ENCODE measurements at regions not wholly inside any gene's neighbourhood (a gene's known extent, or its start where the extent isn't known, plus 50 kb on each side); places are given as distances from the start of the nearest gene placed in this dataset.

DNA sequence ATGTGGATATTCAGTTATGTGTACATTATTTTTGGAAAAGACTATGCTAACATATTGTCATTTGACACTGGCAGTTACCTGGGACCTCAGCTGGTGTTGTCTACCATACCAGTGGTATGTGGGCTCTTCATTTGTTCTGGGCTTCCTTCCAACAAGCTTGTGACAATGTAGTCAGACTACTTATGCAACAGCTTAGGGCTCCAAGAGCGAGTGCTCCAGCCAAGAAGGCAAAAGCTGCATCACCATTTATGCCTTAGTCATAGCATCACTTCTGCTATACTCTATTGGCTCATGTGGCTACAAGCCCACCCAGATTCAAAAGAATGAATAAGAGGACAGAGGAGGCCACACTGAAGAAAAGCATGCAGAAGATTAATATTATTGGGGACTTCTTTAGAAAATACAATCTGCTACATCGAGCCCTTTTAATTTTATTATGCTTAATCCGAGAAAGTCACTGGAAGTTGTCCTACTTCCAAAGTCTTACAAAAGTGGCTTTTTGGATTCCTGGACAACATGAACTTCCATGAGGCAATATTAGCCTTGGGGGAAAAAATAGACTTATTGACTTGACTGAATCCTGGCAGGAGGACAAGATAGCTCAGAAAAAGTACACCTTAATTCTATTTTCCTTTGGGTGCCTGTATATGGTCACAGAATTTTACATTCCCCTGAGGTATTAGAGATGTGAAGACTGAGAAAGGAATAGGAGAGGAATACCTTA, 529.4 kb upstream of the HTR2A start:
- DNase-seq (ENCODE audit: low spot score), result peak; percentile 74

GRCh38 chr13:47421525-47421924, 524.7 kb upstream of the HTR2A start:
- no peak for DNase-seq (ENCODE audit: low spot score)

GRCh38 chr13:47420568-47420967, 523.7 kb upstream of the HTR2A start:
- DNase-seq (ENCODE audit: low spot score), result no peak

DNA sequence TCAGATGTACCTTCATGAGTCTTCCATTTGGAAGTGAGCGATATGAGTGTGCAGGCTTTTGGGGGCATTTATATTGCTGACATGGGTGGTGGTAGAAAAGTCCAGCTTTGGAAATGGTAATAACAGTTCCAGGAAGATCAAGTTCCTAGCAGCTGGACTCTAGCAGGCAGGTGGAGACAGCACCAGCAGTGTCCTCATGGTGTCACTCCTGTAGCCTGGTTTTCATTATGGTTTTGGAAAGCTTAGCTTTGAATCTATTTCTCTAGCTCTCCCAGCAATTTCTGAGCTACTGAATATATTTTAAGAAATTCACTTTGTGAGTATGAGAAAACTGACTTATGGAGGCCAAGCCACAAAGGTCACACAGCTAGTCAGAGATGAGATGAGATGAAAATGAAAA, 523.2 kb upstream of the HTR2A start:
- peak; percentile 20 for DNase-seq (ENCODE audit: low spot score)

DNA sequence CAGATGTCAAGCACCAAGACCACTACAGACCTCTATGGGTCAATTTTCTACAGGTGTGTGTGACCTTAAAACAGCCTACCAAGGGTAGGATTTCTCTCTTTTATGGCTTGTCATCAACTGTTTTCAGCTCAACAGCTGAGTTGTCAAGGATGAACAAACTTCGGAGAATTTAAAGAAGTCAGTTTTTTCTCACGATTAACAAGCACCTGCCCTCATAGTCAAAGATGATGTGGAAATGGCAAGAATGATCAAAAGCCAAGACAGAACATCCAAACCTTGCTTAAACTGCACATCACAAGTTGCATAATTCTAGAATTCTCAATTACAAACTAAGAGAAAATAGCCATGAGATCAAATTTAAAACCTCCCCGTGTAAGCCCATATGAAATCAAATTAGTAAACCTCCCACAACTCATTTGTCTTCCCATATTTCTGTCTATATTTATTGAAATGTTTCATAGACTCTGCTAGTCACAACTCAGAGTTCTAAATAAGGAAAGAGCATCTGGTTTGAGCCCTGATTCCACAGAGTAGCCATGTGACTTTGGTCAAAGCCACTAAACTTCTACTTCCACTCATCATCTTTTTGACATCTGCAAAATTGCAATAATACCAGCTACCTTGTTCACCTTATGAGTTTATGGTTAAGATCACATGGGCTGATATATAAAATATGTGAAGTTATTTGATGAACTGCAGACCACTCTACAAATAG, 521.5 kb upstream of the HTR2A start:
- no peak for DNase-seq (ENCODE audit: low spot score)

GRCh38 chr13:47417485-47417884, 520.6 kb upstream of the HTR2A start:
- no peak for DNase-seq (ENCODE audit: low spot score)

- peak; percentile 20 for DNase-seq (ENCODE audit: low spot score)
These were observed 518.2 kb upstream of the HTR2A start for GRCh38 chr13:47415048-47415447.

DNA sequence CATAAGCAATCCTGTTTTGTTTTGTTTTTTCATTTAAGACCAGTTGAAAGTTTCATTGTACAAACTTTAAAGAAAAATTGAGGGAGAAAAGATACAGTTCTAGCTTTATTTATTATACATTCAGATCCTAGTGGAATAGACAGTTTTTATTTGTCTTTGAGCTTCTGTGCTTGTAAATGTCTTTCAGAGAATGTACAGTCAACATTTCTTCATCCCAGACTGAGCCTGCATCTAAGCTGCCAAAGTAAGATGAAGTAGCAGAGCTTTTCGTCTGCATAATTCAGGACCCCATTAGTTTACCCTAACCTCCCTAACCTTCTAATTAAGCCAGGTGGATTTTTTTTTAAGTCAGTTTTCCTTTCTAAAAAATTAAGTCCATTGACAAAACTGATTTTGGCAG, 516.7 kb upstream of the HTR2A start:
- no peak for DNase-seq (ENCODE audit: low spot score)

- DNase-seq (ENCODE audit: low spot score), result peak; percentile 39
These were observed 516.3 kb upstream of the HTR2A start for GRCh38 chr13:47413112-47413511.

DNA sequence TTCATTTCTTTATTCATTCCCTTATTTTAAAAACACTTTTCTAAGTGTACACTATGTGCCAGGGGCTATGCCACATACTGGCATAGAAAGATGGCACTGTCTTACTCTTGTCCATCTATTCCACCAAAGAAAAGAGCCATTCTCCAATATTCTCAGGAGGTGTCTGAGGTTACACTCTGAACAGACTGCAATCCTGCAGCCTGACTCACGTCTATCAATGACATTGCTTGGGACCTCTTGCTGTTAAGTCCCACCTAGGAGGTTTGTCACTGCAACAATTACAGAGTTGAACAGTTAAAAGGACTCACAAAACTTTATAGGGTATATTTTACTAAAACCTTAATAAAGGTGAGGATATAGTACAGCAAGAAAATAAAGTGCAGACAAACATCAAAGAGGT, 512.9 kb upstream of the HTR2A start:
- no peak for DNase-seq (ENCODE audit: low spot score)

DNA sequence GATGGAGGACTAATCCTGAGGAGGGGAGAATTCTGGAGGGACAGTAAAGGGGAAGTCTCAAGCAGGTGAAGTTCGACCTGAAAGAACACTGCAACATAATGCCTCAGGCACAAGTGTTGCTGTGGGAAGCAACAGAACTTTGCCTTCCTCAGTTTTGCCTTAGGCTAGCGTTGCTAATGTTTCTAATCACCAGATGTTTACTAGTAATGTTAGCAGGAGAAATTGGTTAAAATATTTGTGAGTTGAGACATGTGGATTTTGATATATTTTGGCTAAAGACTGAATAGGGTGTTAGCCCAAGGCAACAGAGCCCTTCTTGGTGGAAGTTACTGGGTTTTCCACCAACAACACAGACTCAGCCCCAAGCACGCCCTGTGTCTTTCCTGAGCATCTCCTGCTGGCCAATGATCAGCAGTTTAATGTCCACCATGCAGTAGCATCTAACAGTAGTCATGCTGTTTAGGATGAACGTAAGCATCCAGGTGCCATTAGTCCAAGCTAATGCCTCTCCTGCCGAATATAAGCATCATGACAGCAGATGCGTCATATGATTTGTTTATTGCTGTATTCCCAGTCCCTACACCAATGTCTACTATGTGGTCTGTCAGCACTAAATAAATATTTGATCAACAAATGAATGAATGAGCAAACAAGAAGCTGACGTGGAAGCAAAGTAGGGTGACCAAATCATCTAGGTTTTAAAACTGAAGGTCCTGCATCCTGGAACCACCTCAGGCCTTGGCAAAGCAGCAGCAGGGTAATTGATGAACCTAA, 511.9 kb upstream of the HTR2A start:
- peak; percentile 18 for DNase-seq (ENCODE audit: low spot score)

GRCh38 chr13:47407808-47408207, 511.0 kb upstream of the HTR2A start:
- no peak for DNase-seq (ENCODE audit: low spot score)

DNA sequence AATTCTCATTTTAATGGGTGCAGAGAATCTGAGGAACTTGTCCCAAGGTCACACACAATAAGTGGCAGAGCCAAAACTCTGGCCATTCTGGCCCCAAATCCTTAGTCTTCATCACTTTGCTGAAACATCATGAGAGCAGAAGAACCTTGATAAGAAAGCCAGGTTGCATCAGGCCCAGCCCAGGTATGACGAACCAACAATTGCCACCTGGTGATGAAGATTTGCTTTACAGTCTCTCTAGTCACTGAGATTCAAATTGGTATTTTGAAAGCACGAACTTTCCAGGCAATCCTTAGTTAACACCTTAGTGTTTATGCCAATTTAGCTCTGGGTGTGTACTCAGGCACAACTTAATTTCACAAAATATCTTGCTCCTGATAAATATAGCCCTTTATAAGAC, 502.7 kb upstream of the HTR2A start:
- DNase-seq (ENCODE audit: low spot score), result no peak

GRCh38 chr13:47397739-47398138, 500.9 kb upstream of the HTR2A start:
- DNase-seq (ENCODE audit: low spot score), result no peak

DNA sequence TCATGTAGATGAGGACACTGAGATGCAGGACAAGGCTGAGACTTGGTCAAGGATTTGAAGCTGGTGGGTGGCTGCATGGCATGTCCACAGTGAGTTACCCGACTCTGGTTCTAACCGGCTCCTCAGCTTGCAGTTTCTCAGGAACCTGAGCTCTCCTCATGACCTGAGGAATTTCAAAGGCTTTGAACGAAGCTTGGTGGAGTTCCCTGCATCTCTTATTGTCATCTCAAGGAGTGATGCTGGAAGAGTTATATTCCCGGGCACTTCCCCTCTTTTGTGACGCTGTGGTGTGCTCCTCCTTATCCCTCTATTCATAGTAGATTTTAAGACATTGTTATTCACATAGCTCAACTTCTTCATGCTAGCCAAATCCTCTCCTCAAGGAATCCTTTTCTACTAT, 500.1 kb upstream of the HTR2A start:
- no peak for DNase-seq (ENCODE audit: low spot score)

DNA sequence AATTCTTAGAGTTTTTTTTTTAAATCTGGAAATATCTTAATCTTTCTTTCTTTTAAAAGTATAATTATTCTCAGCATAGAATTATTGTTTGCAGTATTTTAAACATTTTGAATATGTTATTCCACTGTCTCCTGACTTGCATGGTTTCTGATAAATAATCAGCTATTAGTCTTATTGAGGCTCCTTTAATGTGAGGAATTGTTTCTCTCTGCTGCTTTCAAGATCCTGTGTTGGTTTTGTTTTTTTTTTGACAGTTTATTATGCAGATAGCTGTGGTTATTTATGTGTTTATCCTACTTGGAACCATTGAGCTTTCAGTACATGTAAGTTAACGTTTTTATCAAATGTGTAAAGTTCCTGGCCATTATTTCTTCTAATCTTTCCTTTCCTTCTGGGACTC, 477.9 kb upstream of the HTR2A start:
- no peak for DNase-seq (ENCODE audit: low spot score)

DNA sequence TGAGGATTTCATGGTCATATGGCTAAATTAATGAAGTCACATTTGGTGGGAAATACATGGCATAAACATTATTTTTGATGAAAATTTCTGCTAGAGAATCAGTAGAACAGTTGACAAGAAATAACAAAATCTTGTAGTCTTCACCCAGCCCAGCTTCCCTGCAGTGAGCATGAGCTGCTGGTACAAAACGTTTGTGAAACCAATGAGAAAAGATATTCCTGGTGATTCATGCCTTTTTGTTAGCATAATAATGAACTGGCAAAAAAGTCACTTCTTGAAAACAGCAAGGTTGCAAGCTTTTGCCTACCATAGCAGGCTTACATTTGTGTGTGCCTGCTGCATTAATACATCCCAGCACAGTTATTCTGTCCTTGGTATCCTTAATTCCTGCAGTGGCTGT, 475.9 kb upstream of the HTR2A start:
- no peak for DNase-seq (ENCODE audit: low spot score)

- DNase-seq (ENCODE audit: low spot score), result no peak
These were observed 454.9 kb upstream of the HTR2A start for GRCh38 chr13:47351798-47352197.

- DNase-seq (ENCODE audit: low spot score), result no peak
These were observed 453.7 kb upstream of the HTR2A start for GRCh38 chr13:47350334-47351124.

- no peak for DNase-seq (ENCODE audit: low spot score)
These were observed 452.4 kb upstream of the HTR2A start for GRCh38 chr13:47349211-47349610.

DNA sequence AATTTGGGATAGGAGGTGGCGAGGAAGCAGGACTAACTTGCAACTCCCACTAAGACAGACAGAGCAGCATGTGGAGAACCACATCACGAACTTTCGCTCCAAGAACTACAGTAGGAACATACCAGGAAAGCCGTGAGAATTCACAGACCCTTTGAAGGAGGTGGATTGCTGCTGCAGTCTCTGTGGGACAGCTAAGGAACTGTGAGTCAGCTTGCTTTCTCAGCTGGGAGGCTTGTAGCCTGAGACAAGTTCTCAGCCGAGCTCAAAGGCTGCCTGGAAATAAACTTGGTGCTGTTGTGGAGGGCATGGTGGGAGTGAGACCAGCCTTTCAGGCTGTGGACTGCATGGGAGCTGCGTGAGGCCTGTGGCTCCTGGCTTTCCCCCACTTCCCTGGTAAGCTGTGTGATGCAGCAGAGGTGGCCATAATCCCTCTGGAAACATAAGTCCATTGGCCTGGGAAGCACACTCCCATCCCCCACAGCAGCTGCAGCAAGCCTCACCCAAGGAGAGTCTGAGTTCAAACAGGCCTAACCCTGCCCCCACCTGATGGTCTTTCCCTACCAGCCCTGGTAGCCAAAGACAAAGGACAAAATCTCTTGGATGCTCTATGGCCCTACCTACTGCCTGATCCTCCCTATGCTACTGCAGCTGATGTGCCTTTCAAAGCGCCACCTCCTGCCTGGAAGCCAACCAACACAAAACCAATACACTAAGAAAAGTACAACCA, 441.1 kb upstream of the HTR2A start:
- peak; percentile 50 for DNase-seq (ENCODE audit: low spot score)

GRCh38 chr13:47334173-47334572, 437.3 kb upstream of the HTR2A start:
- DNase-seq (ENCODE audit: low spot score), result peak; percentile 76

All from AG20443 (cell line).